SK-N-SH (cell line): ENCODE measurements at regions not wholly inside any gene's neighbourhood (a gene's known extent, or its start where the extent isn't known, plus 50 kb on each side); places are given as distances from the start of the nearest gene placed in this dataset.

ENCODE experiments used
- CTCF ChIA-PET: fragments of 300-600, 350-600 bp; formaldehyde crosslinking; extraction: SDS; loops from one replicate; lab custom pipeline; 2021; lab: Yijun Ruan, JAX
- POLR2A ChIA-PET: fragments of 350-600 bp; sonication (Branson Sonifier 250); formaldehyde crosslinking; extraction: SDS; loops from one replicate; lab custom pipeline; 2020; ENCODE audit warnings: antibody characterized with exemption, inconsistent platforms; lab: Yijun Ruan, JAX
- DNase-seq: peaks from one replicate; pipeline ENCODE4 v3.0.0; 2012
- H2AFZ ChIP-seq: fragments of 200-600 bp; sonication (generic); 2 replicates; pipeline ENCODE4 v1.8.1; 2016; ENCODE audit warnings: antibody characterized with exemption, mild to moderate bottlenecking, low read depth
- H3F3A ChIP-seq: fragments of 200-600 bp; sonication (generic); replicated peaks from 2 replicates; pipeline ENCODE3; 2016; ENCODE audit warnings: antibody characterized with exemption, mild to moderate bottlenecking; ENCODE audit not compliant: insufficient read depth
- H3K27ac ChIP-seq, 2 experiments: fragments of 200-500 bp in 1 of 2; fragments of 200-600 bp in 1 of 2; sonication (Bioruptor generic) in 1 of 2; sonication (generic), shearing (Covaris generic) in 1 of 2; 2 replicates each; pipeline versions ENCODE4 v1.5.1 to v1.6.1; 2014 to 2016; ENCODE audit warnings: low read depth in 2 of 2, inconsistent platforms in 1 of 2, low read length in 1 of 2, mild to moderate bottlenecking in 1 of 2, mixed read lengths in 1 of 2
- H3K27me3 ChIP-seq: fragments of 200-600 bp; sonication (generic), shearing (Covaris generic); 2 replicates; pipeline ENCODE4 v1.6.1; 2016; ENCODE audit warnings: mixed run types; ENCODE audit not compliant: insufficient read depth
- H3K36me3 ChIP-seq, 2 experiments: fragments of 200-500 bp in 1 of 2; fragments of 200-600 bp in 1 of 2; sonication (Bioruptor generic) in 1 of 2; sonication (generic) in 1 of 2; replicated peaks in 1 of 2; 2 replicates each; pipeline versions ENCODE3 to v1.5.1; 2014 to 2016; ENCODE audit warnings: low read length in 1 of 2, mild to moderate bottlenecking in 1 of 2; ENCODE audit not compliant: insufficient read depth in 2 of 2, control insufficient read depth in 1 of 2
- H3K4me1 ChIP-seq, 2 experiments: fragments of 200-500 bp in 1 of 2; fragments of 200-600 bp in 1 of 2; sonication (Bioruptor generic) in 1 of 2; sonication (generic), shearing (Covaris generic) in 1 of 2; 2 replicates each; pipeline versions ENCODE4 v1.5.1 to v1.6.1; 2014 to 2016; ENCODE audit warnings: low read depth in 1 of 2, low read length in 1 of 2, mixed run types in 1 of 2; ENCODE audit not compliant: insufficient read depth in 2 of 2, control insufficient read depth in 1 of 2
- H3K4me2 ChIP-seq: fragments of 200-600 bp; sonication (generic), shearing (Covaris generic); 2 replicates; pipeline ENCODE4 v1.6.1; 2017; ENCODE audit warnings: mixed run types
- H3K4me3 ChIP-seq, 2 experiments: fragments of 200-500 bp in 1 of 2; fragments of 200-600 bp in 1 of 2; sonication (Bioruptor generic) in 1 of 2; sonication (generic), shearing (Covaris generic) in 1 of 2; 2 replicates each; pipeline versions ENCODE4 v1.5.1 to v1.8.1; 2014 to 2016; ENCODE audit warnings: low read depth in 2 of 2, inconsistent platforms in 1 of 2, low read length in 1 of 2, mild to moderate bottlenecking in 1 of 2, mixed read lengths in 1 of 2, moderate library complexity in 1 of 2
- H3K79me2 ChIP-seq: fragments of 200-600 bp; sonication (generic); 2 replicates; pipeline ENCODE4 v1.8.1; 2017; ENCODE audit warnings: mild to moderate bottlenecking; ENCODE audit not compliant: insufficient read depth
- H3K9ac ChIP-seq: fragments of 200-600 bp; sonication (generic); 2 replicates; pipeline ENCODE4 v1.6.1; 2017; ENCODE audit warnings: mixed run types
- H3K9me2 ChIP-seq: fragments of 200-600 bp; sonication (generic); 2 replicates; pipeline ENCODE4 v1.6.1; 2017; ENCODE audit warnings: mixed run types
- H3K9me3 ChIP-seq: fragments of 200-600 bp; sonication (generic); 2 replicates; pipeline ENCODE4 v1.6.1; 2017; ENCODE audit warnings: mixed run types, mild to moderate bottlenecking, moderate library complexity
- H4K20me1 ChIP-seq: fragments of 200-600 bp; sonication (generic); 2 replicates; pipeline ENCODE4 v1.6.1; 2017; ENCODE audit warnings: mild to moderate bottlenecking, mixed run types; ENCODE audit not compliant: insufficient read depth
- ELF1 ChIP-seq: IDR thresholded peaks from 2 replicates; pipeline ENCODE4 v1.4.0; 2012
- FOXJ3 ChIP-seq: sonication (generic); formaldehyde crosslinking; IDR thresholded peaks from 2 replicates; pipeline ENCODE4 v1.5.1; 2020; ENCODE audit warnings: mild to moderate bottlenecking, missing genetic modification reagents
- FOXM1 ChIP-seq: IDR thresholded peaks from 2 replicates; pipeline ENCODE4 v1.4.0; 2012; ENCODE audit warnings: low read depth, mild to moderate bottlenecking
- JUND ChIP-seq: IDR thresholded peaks from 2 replicates; pipeline ENCODE4 v1.4.0; 2012
- NFIC ChIP-seq: IDR thresholded peaks from 2 replicates; pipeline ENCODE4 v1.4.0; 2012; ENCODE audit warnings: borderline replicate concordance
- POLR2AphosphoS5 ChIP-seq: IDR thresholded peaks from 2 replicates; pipeline ENCODE4 v1.6.1; 2012; ENCODE audit warnings: low read depth, low read length
- RCOR1 ChIP-seq: fragments of 150-350 bp; IDR thresholded peaks from 2 replicates; pipeline ENCODE4 v1.6.1; 2017; ENCODE audit warnings: antibody characterized with exemption, low read length
- RFX5 ChIP-seq: IDR thresholded peaks from 2 replicates; pipeline ENCODE4 v1.6.1; 2012; ENCODE audit warnings: mild to moderate bottlenecking, improper control_type of control experiment, low read length
- SMC3 ChIP-seq: IDR thresholded peaks from 2 replicates; pipeline ENCODE4 v1.6.1; 2012; ENCODE audit warnings: low read depth, low read length, improper control_type of control experiment
- TCF12 ChIP-seq: IDR thresholded peaks from 2 replicates; pipeline ENCODE4 v1.4.0; 2012
- YY1 ChIP-seq: IDR thresholded peaks from 2 replicates; pipeline ENCODE4 v1.4.0; 2012; ENCODE audit warnings: low read depth, mild to moderate bottlenecking
- WGBS: methylation state at CpG from one replicate; pipeline ENCODE4 v1.1.6; 2017; ENCODE audit warnings: low lambda C conversion rate; 5-methylcytosine and 5-hydroxymethylcytosine counted together
- TF ChIP-seq, protein P1 (sequence below): IDR thresholded peaks from 2 replicates; pipeline ENCODE4; 2012
- TF ChIP-seq, protein P2 (sequence below): fragments of 200-600 bp; sonication (generic); IDR thresholded peaks from 2 replicates; pipeline ENCODE4 v1.6.1; 2017; ENCODE audit warnings: antibody characterized with exemption, mild to moderate bottlenecking, moderate library complexity
- TF ChIP-seq, protein P3 (sequence below): IDR thresholded peaks from 2 replicates; pipeline ENCODE4 v1.4.0; 2012; ENCODE audit warnings: low read depth, borderline replicate concordance
- TF ChIP-seq, protein P4 (sequence below): fragments of 150-350 bp; IDR thresholded peaks from 2 replicates; pipeline ENCODE4 v1.6.1; 2017; ENCODE audit warnings: antibody characterized with exemption, low read length, low read depth, borderline replicate concordance

DNA sequence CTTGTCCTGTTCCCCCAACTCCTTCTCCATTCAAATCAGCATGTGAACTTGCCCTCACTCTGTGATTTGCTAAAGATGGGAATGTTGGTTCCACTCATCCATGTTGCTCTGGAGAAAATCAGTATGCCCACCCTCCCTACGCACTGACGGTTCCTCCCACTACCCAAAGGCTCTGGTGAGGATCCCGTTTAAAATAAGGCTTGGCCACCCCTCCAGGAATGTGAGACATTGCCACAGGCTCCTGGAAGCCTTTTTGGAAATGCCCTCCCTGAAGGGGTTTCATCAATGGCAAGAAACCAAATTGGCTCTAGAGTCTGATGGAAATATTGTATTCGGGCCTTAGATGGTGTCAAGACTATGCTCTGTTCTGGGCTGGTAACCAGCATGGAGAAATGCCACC, 187.3 kb downstream of the USP12 start:
- no peak overlapping the region for H3K4me3 ChIP-seq
- 97% methylated on average over 4 of the region's 4 CpGs for WGBS
- H3K4me2 ChIP-seq = no peak overlapping the region
- H3K27ac ChIP-seq = no peak overlapping the region
- no peaks in the 10 kb centered on the region for H3K79me2 ChIP-seq
- H3K9me3 ChIP-seq = no peaks in the 10 kb centered on the region
- H3K36me3 ChIP-seq = no peaks in the 10 kb centered on the region
- peaks cover 11% of the 10 kb centered on the region for H3F3A ChIP-seq
- no peak for TF ChIP-seq TCF12
- TF ChIP-seq SMC3 = no peak
- TF ChIP-seq YY1 = no peak
- no peak for TF ChIP-seq RCOR1
- TF ChIP-seq RFX5 = no peak
- no peak for TF ChIP-seq FOXJ3 (CRISPR knock-in tag)
- TF ChIP-seq ELF1 = no peak
- no peak for TF ChIP-seq JUND
- TF ChIP-seq, protein P1, sequence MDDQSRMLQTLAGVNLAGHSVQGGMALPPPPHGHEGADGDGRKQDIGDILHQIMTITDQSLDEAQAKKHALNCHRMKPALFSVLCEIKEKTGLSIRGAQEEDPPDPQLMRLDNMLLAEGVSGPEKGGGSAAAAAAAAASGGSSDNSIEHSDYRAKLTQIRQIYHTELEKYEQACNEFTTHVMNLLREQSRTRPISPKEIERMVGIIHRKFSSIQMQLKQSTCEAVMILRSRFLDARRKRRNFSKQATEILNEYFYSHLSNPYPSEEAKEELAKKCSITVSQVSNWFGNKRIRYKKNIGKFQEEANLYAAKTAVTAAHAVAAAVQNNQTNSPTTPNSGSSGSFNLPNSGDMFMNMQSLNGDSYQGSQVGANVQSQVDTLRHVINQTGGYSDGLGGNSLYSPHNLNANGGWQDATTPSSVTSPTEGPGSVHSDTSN = no peak
- TF ChIP-seq FOXM1 = no peak
- no peak for TF ChIP-seq POLR2AphosphoS5
- TF ChIP-seq, protein P2, sequence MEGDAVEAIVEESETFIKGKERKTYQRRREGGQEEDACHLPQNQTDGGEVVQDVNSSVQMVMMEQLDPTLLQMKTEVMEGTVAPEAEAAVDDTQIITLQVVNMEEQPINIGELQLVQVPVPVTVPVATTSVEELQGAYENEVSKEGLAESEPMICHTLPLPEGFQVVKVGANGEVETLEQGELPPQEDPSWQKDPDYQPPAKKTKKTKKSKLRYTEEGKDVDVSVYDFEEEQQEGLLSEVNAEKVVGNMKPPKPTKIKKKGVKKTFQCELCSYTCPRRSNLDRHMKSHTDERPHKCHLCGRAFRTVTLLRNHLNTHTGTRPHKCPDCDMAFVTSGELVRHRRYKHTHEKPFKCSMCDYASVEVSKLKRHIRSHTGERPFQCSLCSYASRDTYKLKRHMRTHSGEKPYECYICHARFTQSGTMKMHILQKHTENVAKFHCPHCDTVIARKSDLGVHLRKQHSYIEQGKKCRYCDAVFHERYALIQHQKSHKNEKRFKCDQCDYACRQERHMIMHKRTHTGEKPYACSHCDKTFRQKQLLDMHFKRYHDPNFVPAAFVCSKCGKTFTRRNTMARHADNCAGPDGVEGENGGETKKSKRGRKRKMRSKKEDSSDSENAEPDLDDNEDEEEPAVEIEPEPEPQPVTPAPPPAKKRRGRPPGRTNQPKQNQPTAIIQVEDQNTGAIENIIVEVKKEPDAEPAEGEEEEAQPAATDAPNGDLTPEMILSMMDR = no peak
- TF ChIP-seq NFIC = no peak
- TF ChIP-seq, protein P3, sequence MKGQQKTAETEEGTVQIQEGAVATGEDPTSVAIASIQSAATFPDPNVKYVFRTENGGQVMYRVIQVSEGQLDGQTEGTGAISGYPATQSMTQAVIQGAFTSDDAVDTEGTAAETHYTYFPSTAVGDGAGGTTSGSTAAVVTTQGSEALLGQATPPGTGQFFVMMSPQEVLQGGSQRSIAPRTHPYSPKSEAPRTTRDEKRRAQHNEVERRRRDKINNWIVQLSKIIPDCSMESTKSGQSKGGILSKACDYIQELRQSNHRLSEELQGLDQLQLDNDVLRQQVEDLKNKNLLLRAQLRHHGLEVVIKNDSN = no peak
- TF ChIP-seq, protein P4, sequence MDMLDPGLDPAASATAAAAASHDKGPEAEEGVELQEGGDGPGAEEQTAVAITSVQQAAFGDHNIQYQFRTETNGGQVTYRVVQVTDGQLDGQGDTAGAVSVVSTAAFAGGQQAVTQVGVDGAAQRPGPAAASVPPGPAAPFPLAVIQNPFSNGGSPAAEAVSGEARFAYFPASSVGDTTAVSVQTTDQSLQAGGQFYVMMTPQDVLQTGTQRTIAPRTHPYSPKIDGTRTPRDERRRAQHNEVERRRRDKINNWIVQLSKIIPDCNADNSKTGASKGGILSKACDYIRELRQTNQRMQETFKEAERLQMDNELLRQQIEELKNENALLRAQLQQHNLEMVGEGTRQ = no peak
- TF ChIP-seq, all 33 proteins: peak for 0
- Histone ChIP-seq H3K4me1 (peaks cover 0 to 8% of the 10 kb centered on the region in 2 experiments; a peak in 2 of 4 replicates), H4K20me1 (no peaks in the 10 kb centered on the region), H2AFZ (no peak overlapping the region), H3K9me2 (no peaks in the 10 kb centered on the region), H3K9ac (no peak overlapping the region), H3K27me3 (no peaks in the 10 kb centered on the region)
- ChIA-PET POLR2A (no interaction called here), CTCF (interaction anchor here (0.8 to 9.3 kb wide), 24 partner anchors 9 to 845 kb away, joined by 3 to 273 read pairs (median 10); no protein-coding TSS in a partner anchor)
- DNase-seq = no peak
